ENCODE measurements at regions not wholly inside any gene's neighbourhood (a gene's known extent, or its start where the extent isn't known, plus 50 kb on each side); places are given as distances from the start of the nearest gene placed in this dataset.

DNA sequence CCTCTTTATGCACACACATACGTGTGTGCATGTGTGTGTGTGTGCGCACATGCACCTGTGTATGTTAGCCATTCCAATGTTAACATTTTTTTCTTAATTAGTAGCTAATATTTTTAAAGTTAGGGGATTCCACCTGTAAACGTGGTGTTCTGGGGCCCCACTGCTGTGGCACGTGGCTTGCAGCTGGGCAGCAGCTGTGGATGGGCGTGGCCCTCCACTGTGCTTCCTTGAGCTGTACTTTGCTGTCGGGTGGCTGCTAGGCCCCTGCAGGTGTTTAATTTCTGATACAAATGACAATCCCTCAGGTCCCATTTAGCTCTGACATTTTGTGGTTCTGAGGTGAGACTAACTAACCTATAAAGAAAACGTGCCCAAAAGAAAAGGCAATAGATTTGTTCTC is 58.9 kb upstream of the GJB6 start:
- TF ChIP-seq CTCF (IDR thresholded peaks at IDR 0.05; ENCODE audit: poor library complexity): no peak
- TF ChIP-seq EZH2 (IDR thresholded peaks at IDR 0.05; ENCODE audit: borderline replicate concordance): no peak
- no peak for TF ChIP-seq EZH2phosphoT487 (IDR thresholded peaks at IDR 0.05; ENCODE audit: low read depth, severe bottlenecking, unreplicated experiment)

Data from hepatocyte (in vitro differentiated cells).